Trophoblast cell (in vitro differentiated cells and primary cell): ENCODE measurements at regions not wholly inside any gene's neighbourhood (a gene's known extent, or its start where the extent isn't known, plus 50 kb on each side); places are given as distances from the start of the nearest gene placed in this dataset.

Source experiments
- DNase-seq, 2 donors: peaks; one replicate each; pipeline ENCODE4 v3.0.0-alpha.2; 2016
- H2AFZ ChIP-seq: 2 replicates; pipeline ENCODE4 v1.6.1; 2013; ENCODE audit warnings: low read length, moderate library complexity, mild to moderate bottlenecking; ENCODE audit not compliant: insufficient read depth, poor library complexity
- H2AK5ac ChIP-seq: 2 replicates; pipeline ENCODE4 v1.6.1; 2013; ENCODE audit warnings: mild to moderate bottlenecking, low read length
- H2BK120ac ChIP-seq: 2 replicates; pipeline ENCODE4 v1.6.1; 2013; ENCODE audit warnings: low read length, mild to moderate bottlenecking, moderate library complexity; ENCODE audit not compliant: insufficient read depth, poor library complexity
- H2BK12ac ChIP-seq: 2 replicates; pipeline ENCODE4 v1.6.1; 2013; ENCODE audit warnings: mild to moderate bottlenecking, low read length, moderate library complexity
- H2BK5ac ChIP-seq: 2 replicates; pipeline ENCODE4 v1.6.1; 2013; ENCODE audit warnings: low read length, low read depth, moderate library complexity, mild to moderate bottlenecking; ENCODE audit not compliant: poor library complexity
- H3K14ac ChIP-seq: 2 replicates; pipeline ENCODE4 v1.6.1; 2013; ENCODE audit warnings: mild to moderate bottlenecking, low read length
- H3K18ac ChIP-seq: 2 replicates; pipeline ENCODE4 v1.6.1; 2013; ENCODE audit warnings: mild to moderate bottlenecking, low read length
- H3K23ac ChIP-seq: 2 replicates; pipeline ENCODE4 v1.6.1; 2013; ENCODE audit warnings: low read length
- H3K27ac ChIP-seq: 2 replicates; pipeline ENCODE4 v1.5.1; 2013; ENCODE audit warnings: low read depth, mild to moderate bottlenecking, inconsistent platforms, low read length, moderate library complexity
- H3K27me3 ChIP-seq: 2 replicates; pipeline ENCODE4 v1.6.1; 2013; ENCODE audit warnings: inconsistent platforms, mild to moderate bottlenecking, low read length, moderate library complexity; ENCODE audit not compliant: insufficient read depth
- H3K36me3 ChIP-seq, 2 experiments: 1 replicate in 1 of 2; 2 replicates in 1 of 2; pipeline ENCODE4 v1.6.1; 2013; ENCODE audit warnings: low read length in 2 of 2, mild to moderate bottlenecking in 2 of 2, moderate library complexity in 1 of 2; ENCODE audit not compliant: insufficient read depth in 2 of 2, control insufficient read depth in 1 of 2
- H3K4ac ChIP-seq: 2 replicates; pipeline ENCODE4 v1.6.1; 2013; ENCODE audit warnings: low read depth, mild to moderate bottlenecking, low read length, moderate library complexity
- H3K4me1 ChIP-seq, 2 experiments: 1 replicate in 1 of 2; 2 replicates in 1 of 2; pipeline ENCODE4 v1.6.1; 2013; ENCODE audit warnings: low read length in 2 of 2, mild to moderate bottlenecking in 2 of 2, moderate library complexity in 1 of 2; ENCODE audit not compliant: insufficient read depth in 2 of 2, control insufficient read depth in 1 of 2
- H3K4me2 ChIP-seq: 2 replicates; pipeline ENCODE4 v1.6.1; 2013; ENCODE audit warnings: inconsistent platforms, mild to moderate bottlenecking, low read length, moderate library complexity
- H3K4me3 ChIP-seq: 2 replicates; pipeline ENCODE4 v1.5.1; 2013; ENCODE audit warnings: mild to moderate bottlenecking, low read depth, low read length, inconsistent platforms
- H3K79me1 ChIP-seq: one replicate; pipeline ENCODE4 v1.6.1; 2013; ENCODE audit warnings: low read length
- H3K79me2 ChIP-seq: 2 replicates; pipeline ENCODE4 v1.6.1; 2013; ENCODE audit warnings: low read length, mild to moderate bottlenecking; ENCODE audit not compliant: control insufficient read depth, insufficient read depth, poor library complexity
- H3K9ac ChIP-seq: 2 replicates; pipeline ENCODE4 v1.6.1; 2013; ENCODE audit warnings: mild to moderate bottlenecking, low read length
- H3K9me3 ChIP-seq: 2 replicates; pipeline ENCODE4 v1.6.1; 2013; ENCODE audit warnings: low read depth, mild to moderate bottlenecking, control low read depth, inconsistent platforms, low read length; ENCODE audit not compliant: insufficient read depth
- H4K12ac ChIP-seq: 2 replicates; pipeline ENCODE4 v1.6.1; 2013; ENCODE audit warnings: low read depth, mild to moderate bottlenecking, low read length, moderate library complexity
- H4K8ac ChIP-seq: 2 replicates; pipeline ENCODE4 v1.6.1; 2013; ENCODE audit warnings: low read depth, mild to moderate bottlenecking, low read length, moderate library complexity
- H4K91ac ChIP-seq: one replicate; pipeline ENCODE4 v1.6.1; 2013; ENCODE audit warnings: low read depth, mild to moderate bottlenecking, low read length, moderate library complexity
- WGBS: extraction: QIAGEN DNeasy Blood & Tissue Kit; methylation state at CpG from one replicate; pipeline ENCODE4 v1.1.7; 2013; ENCODE audit warnings: missing lambda C conversion rate; ENCODE audit not compliant: insufficient read length, insufficient coverage; ENCODE audit errors: extremely low coverage; 5-methylcytosine and 5-hydroxymethylcytosine counted together

DNA sequence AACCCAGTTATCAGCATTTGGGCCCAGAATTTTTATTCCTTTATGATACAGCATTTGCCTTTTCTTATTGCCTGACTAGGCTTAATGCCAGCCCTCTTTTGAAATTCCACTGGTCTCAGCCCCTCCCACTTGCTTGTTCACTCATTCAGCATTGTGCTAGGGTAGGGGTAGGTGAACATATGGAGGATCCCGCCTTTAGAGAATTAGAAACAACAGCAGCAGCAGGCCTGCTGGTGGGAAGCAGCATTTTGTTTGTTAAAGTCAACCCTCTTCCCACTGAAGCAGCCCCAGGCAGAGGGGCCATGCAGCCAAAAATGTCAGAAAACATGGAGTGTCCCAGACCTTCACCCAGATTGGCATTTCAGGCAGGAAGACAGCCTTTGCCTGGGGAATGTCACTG is 1355.2 kb downstream of the CDH8 start:
- no peak overlapping the region for H2BK5ac ChIP-seq
- no CpG with 5 or more reads among the region's 1 CpG for WGBS
- no peak overlapping the region for H4K12ac ChIP-seq
- H2BK120ac ChIP-seq: no peak overlapping the region
- no peak overlapping the region for H3K9ac ChIP-seq
- peak overlapping the region; percentile 62 for H4K8ac ChIP-seq
- no peaks in the 10 kb centered on the region for H3K79me1 ChIP-seq
- H3K23ac ChIP-seq: no peak overlapping the region
- H2AK5ac ChIP-seq: no peak overlapping the region
- no peak overlapping the region for H3K4ac ChIP-seq
- no peaks in the 10 kb centered on the region for H3K79me2 ChIP-seq
- DNase-seq: no peak
- no peaks in the 10 kb centered on the region for H3K9me3 ChIP-seq
- H2AFZ ChIP-seq: no peak overlapping the region
- H3K36me3 ChIP-seq: no peaks in the 10 kb centered on the region
- no peak overlapping the region for H3K14ac ChIP-seq
- H3K4me3 ChIP-seq: no peak overlapping the region
- H4K91ac ChIP-seq: no peak overlapping the region
- no peaks in the 10 kb centered on the region for H3K27me3 ChIP-seq
- no peak overlapping the region for H3K27ac ChIP-seq
- peak overlapping the region; percentile 50 for H2BK12ac ChIP-seq
- H3K4me1 ChIP-seq: peaks cover 1 to 4% of the 10 kb centered on the region in 2 experiments
- H3K4me2 ChIP-seq: no peak overlapping the region
- H3K18ac ChIP-seq: no peak overlapping the region

DNA sequence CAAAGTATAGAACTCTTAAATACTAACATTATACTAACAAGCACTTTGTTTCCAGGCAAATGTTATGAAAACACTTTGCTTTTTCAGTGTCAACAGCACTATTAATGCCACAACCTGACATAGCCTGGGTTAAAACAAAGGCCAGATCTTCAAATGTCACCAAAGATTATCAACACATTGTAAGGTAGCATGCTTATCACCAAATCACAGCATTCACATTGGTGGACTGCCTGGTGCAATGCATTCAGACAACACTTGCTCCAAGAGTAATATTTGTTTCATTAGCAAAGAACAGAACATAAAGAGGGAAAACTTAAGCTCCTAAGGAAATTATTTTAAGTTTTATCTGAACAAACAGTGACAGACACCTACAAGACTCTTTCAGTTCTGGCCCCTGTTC is 1361.2 kb downstream of the CDH8 start:
- Histone ChIP-seq H2AK5ac (no peak overlapping the region), H4K91ac (no peak overlapping the region), H4K12ac (no peak overlapping the region), H3K23ac (no peak overlapping the region), H3K18ac (no peak overlapping the region), H3K79me1 (no peaks in the 10 kb centered on the region), H3K4me2 (no peak overlapping the region), H3K9ac (no peak overlapping the region), H3K79me2 (no peaks in the 10 kb centered on the region), H3K14ac (no peak overlapping the region), H3K27ac (no peak overlapping the region), H3K9me3 (no peaks in the 10 kb centered on the region), H3K4me3 (no peak overlapping the region), H2BK12ac (no peak overlapping the region), H2BK5ac (no peak overlapping the region), H4K8ac (no peak overlapping the region), H3K36me3 (no peaks in the 10 kb centered on the region), H2AFZ (no peak overlapping the region), H2BK120ac (no peak overlapping the region), H3K4me1 (peaks cover 0 to 5% of the 10 kb centered on the region in 2 experiments), H3K4ac (no peak overlapping the region), H3K27me3 (no peaks in the 10 kb centered on the region)
- DNase-seq: no peak

DNA sequence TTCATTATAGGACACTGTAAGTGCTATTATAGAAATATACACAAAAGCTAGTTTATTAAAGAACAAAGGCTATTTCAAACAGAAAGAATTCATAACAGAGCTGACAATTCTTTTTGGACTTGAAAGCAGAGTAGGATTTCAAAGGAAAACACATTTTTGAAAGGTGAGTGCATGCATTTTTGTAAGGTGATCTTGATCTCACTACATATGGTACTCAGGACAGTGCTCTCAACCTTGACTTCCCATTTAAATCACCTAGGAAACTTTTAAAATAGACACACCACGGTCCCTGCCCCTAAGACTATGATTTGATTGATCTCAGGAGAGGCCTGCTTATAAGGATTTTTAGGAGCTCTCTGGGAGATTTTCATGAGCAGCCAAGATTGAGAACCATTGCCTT is 1362.0 kb downstream of the CDH8 start:
- H2AK5ac ChIP-seq: no peak overlapping the region
- no peak overlapping the region for H4K8ac ChIP-seq
- no peaks in the 10 kb centered on the region for H3K79me1 ChIP-seq
- H3K18ac ChIP-seq: no peak overlapping the region
- H2BK12ac ChIP-seq: no peak overlapping the region
- H2BK5ac ChIP-seq: no peak overlapping the region
- no peak overlapping the region for H3K14ac ChIP-seq
- H3K9ac ChIP-seq: no peak overlapping the region
- H3K23ac ChIP-seq: no peak overlapping the region
- no peak overlapping the region for H4K91ac ChIP-seq
- H3K4ac ChIP-seq: no peak overlapping the region
- no peaks in the 10 kb centered on the region for H3K27me3 ChIP-seq
- H3K27ac ChIP-seq: no peak overlapping the region
- H3K4me3 ChIP-seq: no peak overlapping the region
- no peaks in the 10 kb centered on the region for H3K79me2 ChIP-seq
- no CpG with 5 or more reads among the region's 1 CpG for WGBS
- H2BK120ac ChIP-seq: no peak overlapping the region
- H3K4me2 ChIP-seq: no peak overlapping the region
- no peaks in the 10 kb centered on the region for H3K9me3 ChIP-seq
- no peak overlapping the region for H2AFZ ChIP-seq
- DNase-seq: peak in 1 of 2 donors; percentile 4
- H4K12ac ChIP-seq: no peak overlapping the region
- H3K36me3 ChIP-seq: no peaks in the 10 kb centered on the region
- H3K4me1 ChIP-seq: peaks cover 0 to 5% of the 10 kb centered on the region in 2 experiments

DNA sequence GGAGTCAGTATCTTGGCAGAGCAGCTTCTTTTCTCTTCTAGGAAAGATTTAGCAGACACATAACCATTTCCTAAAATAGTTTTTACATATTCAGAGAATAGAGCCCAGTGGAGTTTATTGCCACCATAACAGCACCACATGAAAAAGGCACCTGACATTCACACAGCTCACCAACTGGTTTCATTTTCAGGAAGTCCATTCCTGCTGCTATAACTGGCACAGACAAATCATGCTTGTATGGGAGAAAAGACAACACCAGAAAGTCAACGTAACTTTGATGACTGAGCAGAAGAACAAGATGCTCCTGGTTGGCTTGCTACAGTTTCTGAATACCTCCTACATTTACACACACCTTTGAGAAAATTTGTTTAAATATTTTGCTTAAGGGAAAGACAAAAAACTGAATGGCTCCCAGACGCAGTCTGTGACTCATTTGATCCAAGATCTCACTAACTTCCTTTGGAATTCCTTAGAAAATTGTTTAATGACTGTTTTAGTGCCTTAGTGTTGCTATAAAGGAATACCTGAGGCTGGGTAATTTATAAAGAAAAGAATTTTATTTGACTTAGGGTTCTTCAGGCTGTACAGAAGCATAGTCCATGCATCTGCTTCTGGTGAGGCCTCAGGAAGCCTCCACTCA is 1380.6 kb downstream of the CDH8 start:
- Histone ChIP-seq H3K4me3 (no peak overlapping the region), H3K4ac (no peak overlapping the region), H2AFZ (no peak overlapping the region), H2BK5ac (no peak overlapping the region), H3K27ac (no peak overlapping the region), H3K14ac (no peak overlapping the region), H3K23ac (no peak overlapping the region), H4K12ac (no peak overlapping the region), H2BK12ac (no peak overlapping the region), H3K9me3 (no peaks in the 10 kb centered on the region), H3K79me1 (no peaks in the 10 kb centered on the region), H2AK5ac (no peak overlapping the region), H3K9ac (no peak overlapping the region), H3K79me2 (no peaks in the 10 kb centered on the region), H3K27me3 (no peaks in the 10 kb centered on the region), H4K91ac (no peak overlapping the region), H3K4me2 (no peak overlapping the region), H2BK120ac (no peak overlapping the region), H3K18ac (no peak overlapping the region), H3K36me3 (no peaks in the 10 kb centered on the region), H3K4me1 (no peaks in the 10 kb centered on the region), H4K8ac (no peak overlapping the region)
- peak in 1 of 2 donors; percentile 27 for DNase-seq
- WGBS: no CpG with 5 or more reads among the region's 2 CpGs
